ENCODE measurements at regions not wholly inside any gene's neighbourhood (a gene's known extent, or its start where the extent isn't known, plus 50 kb on each side); places are given as distances from the start of the nearest gene placed in this dataset.

- Histone ChIP-seq H2AFZ (ENCODE audit: control insufficient read depth, low read depth, low read length) (no peak overlapping the region), H3K36me3 (ENCODE audit: control insufficient read depth in 2 of 2, insufficient read depth in 2 of 2, low read length in 1 of 2) (no peaks in the 10 kb centered on the region), H3K79me2 (ENCODE audit: control insufficient read depth, insufficient read depth, low read length) (no peaks in the 10 kb centered on the region), H3K4me3 (no peak overlapping the region), H3K4me1 (ENCODE audit: control insufficient read depth, insufficient read depth, low read length) (peaks cover 3% of the 10 kb centered on the region; the same call in 1 of the 2 replicates), H4K20me1 (ENCODE audit: control insufficient read depth, insufficient read depth) (no peaks in the 10 kb centered on the region), H3K4me2 (ENCODE audit: control insufficient read depth, insufficient read depth) (no peak overlapping the region), H3K27me3 (replicated peaks in 1 of 2; ENCODE audit: control insufficient read depth in 2 of 2, insufficient read depth in 2 of 2, low read length in 1 of 2) (no peaks in the 10 kb centered on the region), H3K9me3 (replicated peaks; ENCODE audit: control insufficient read depth, insufficient read depth, low read length) (no peaks in the 10 kb centered on the region), H3K9ac (ENCODE audit: control insufficient read depth, insufficient read depth, low read length) (no peak overlapping the region), H3K27ac (ENCODE audit: control insufficient read depth, insufficient read depth) (no peak overlapping the region)
- 53% methylated on average over 6 of the region's 6 CpGs for WGBS (ENCODE audit: insufficient coverage, insufficient replicate concordance, low lambda C conversion rate, missing lambda C conversion rate)
- ChIA-PET SMC1A (ENCODE audit: uncharacterized antibody, unreplicated experiment) (interaction anchor here (0.7 kb wide), 1 partner anchor 11 kb away, joined by 3 read pairs; no protein-coding TSS in a partner anchor), CTCF (interaction anchor here (0.7 to 1.8 kb wide), 10 partner anchors 9 to 441 kb away, joined by 3 to 9 read pairs (median 4); no protein-coding TSS in a partner anchor), RAD21 (ENCODE audit: unreplicated experiment) (interaction anchor here (1.3 kb wide), 1 partner anchor 9 kb away, joined by 4 read pairs; no protein-coding TSS in a partner anchor), POLR2A (no interaction called here)
- in situ Hi-C loops (cut with MboI) (no loop called here), intact Hi-C loops (cut with micrococcal nuclease; ENCODE audit: unreplicated experiment) (no loop called here)
- no peak for TF ChIP-seq ELK1 (IDR thresholded peaks at IDR 0.05; ENCODE audit: low read depth, low read length)
- no peak for TF ChIP-seq GATAD2B (conservative IDR thresholded peaks at IDR 0.05; ENCODE audit: low read depth)
- TF ChIP-seq E2F4 (IDR thresholded peaks at IDR 0.05; ENCODE audit: low read depth, low read length): no peak
- BruUV-seq (replicated peaks): no TSS peak
- DNase-seq (ENCODE audit: low read depth, low spot score) (no peak), FAIRE-seq (no peak), ATAC-seq (no peak)
These were observed 50.4 kb upstream of the GGTA1 start for GRCh38 chr9:121550041-121550440.
